ENCODE measurements at regions not wholly inside any gene's neighbourhood (a gene's known extent, or its start where the extent isn't known, plus 50 kb on each side); places are given as distances from the start of the nearest gene placed in this dataset.

DNA sequence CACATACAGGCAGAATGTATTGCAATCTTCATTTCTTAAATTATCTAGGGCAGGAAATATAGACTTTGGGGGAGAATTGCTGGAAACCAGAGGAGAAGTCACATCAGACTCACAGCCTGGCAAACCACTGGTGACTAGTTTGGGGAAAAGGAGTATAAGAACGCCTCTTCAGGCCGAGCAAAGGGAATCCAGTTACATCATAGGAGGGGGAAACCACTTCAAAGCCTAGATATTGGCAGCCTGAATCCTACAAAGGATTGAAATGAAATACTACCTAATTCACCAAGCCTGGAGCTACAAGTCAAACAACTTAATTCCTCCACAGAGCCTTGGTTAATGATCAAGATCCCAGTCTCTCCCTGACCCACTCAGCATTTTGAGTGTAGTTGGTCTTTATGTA is 121.7 kb downstream of the SLC30A10 start:
- in situ Hi-C loops (cut with HindIII; ENCODE audit: low pct_ligation_motif_present, low pct_unique_long_range_greater_than_20kb, low sequenced_read_pairs) = no loop called here
- DNase-seq = no peak

DNA sequence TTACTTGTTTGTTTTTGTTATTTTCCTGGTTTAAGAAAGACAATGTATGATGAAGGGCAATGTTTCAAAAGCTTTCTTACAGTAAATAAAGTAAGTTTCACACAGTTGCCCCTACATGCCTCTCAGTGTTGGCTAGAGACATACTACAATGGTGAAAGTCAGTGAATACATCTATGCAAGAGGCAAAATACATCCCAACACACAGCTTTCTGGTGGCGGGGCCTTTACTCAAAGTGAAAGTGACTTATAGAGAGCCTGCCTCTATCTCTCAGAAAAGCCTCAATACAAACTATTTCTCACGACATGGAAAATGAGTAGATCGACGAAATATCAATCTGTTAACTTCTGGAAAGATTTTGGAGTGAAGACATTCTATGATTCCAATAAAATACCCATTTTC is 122.3 kb downstream of the SLC30A10 start:
- in situ Hi-C loops (cut with HindIII; ENCODE audit: low pct_ligation_motif_present, low pct_unique_long_range_greater_than_20kb, low sequenced_read_pairs) = no loop called here

DNA sequence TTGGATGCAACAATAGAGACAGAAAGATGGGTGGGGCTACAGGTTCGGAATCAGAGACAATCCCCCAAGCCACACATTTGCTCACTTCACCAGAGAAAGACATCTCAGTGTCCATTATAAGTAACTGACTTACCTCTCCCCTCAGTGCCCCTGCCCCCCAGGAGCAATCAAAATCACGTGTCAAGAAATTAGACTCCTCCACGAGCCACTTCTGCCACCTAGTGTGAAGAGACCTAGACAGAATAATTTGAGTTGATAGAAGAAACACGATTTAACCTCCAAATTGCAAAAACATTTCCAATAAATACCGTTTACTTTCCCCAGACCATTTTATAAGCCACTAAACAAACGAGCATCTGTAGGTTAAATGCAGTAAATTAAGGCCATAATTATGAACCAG is 123.2 kb downstream of the SLC30A10 start:
- in situ Hi-C loops (cut with HindIII; ENCODE audit: low pct_ligation_motif_present, low pct_unique_long_range_greater_than_20kb, low sequenced_read_pairs) = no loop called here
- no peak for DNase-seq

More for the DNA sequence above, 122.3 kb downstream of the SLC30A10 start:
- DNase-seq = no peak

DNA sequence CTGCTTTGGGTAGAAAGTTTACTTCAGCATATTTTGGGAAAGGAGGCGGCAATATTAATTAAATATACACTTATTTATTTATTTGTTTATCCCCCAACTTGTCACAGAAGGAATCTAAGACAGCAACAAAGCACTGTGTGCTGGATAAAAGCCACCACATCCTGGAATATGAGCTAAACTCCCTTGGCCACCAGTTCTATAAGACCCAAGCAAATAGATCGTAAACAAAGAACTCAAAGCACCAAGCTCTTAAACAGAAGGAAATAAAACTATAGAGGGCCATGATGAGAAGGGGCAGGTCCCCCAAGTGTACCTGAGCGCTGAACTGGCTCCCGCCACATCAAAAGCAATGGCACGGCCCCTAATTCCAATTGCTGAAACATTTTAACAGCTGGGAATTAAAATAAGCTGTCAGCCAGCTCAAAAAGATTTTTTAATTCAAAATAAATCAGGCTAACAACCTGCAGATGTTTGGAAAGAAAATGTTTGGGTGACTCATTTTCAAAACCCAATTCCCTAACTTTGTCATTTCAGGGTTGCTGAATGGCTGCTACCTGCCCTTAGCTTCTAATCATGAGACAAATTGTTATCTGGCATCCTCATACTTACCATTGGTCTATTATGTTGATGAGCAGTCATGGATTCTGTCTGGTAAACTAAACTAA is 127.1 kb downstream of the SLC30A10 start:
- in situ Hi-C loops (cut with HindIII; ENCODE audit: low pct_ligation_motif_present, low pct_unique_long_range_greater_than_20kb, low sequenced_read_pairs) = no loop called here
- DNase-seq = no peak

DNA sequence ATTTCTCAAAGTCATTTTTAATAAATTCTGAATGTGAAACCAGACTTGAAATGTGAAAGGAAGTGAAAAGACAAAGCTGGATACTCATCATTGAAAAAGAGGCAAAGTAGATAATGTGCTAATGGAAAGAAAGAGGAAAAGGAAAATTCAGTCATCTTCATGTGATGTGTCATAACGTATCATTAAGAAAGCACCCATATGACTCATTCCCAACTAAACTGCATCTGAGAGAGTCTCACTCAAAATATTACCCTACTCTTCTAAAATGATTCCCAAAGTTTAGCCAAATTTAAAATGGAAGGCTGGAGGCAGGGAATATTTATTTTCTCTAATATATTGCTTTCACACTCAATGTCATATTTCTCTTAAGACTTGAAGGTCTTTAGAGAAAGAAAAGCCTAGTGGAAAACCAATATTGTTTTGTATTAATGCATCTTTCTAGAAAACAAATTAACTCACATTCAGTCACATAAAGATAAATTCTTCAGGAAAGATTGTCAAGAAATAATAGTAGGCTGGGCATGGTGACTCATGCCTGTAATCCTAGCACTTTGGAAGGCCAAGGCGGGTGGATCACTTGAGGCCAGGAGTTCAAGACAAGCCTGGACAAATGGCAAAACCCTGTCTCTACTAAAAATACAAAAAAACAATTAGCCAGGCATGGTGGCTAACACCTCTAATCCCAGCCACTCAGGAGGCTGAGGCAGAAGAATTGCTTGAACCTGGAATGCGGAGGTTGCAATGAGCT is 129.9 kb downstream of the SLC30A10 start:
- DNase-seq = peak; percentile 28
- in situ Hi-C loops (cut with HindIII; ENCODE audit: low pct_ligation_motif_present, low pct_unique_long_range_greater_than_20kb, low sequenced_read_pairs) = no loop called here

DNA sequence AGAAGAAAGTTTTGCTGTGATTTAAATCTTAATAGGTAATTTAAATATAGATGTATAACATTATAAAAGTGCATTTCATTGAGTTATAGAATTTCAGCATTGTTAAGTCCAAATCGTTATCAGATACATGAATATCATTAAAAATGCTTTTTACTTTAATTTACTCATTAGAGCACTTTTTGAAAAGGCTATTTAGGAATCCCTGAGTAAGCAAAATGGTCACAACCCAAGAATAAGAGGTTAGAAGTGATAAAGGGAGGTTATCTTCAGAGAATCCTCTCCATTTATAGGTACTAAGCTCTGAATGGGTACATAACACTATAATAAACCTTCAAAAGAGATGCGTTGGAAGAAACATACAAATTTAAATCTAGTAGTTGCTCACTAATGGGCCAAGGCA is 130.7 kb downstream of the SLC30A10 start:
- in situ Hi-C loops (cut with HindIII; ENCODE audit: low pct_ligation_motif_present, low pct_unique_long_range_greater_than_20kb, low sequenced_read_pairs) = no loop called here
- no peak for DNase-seq

DNA sequence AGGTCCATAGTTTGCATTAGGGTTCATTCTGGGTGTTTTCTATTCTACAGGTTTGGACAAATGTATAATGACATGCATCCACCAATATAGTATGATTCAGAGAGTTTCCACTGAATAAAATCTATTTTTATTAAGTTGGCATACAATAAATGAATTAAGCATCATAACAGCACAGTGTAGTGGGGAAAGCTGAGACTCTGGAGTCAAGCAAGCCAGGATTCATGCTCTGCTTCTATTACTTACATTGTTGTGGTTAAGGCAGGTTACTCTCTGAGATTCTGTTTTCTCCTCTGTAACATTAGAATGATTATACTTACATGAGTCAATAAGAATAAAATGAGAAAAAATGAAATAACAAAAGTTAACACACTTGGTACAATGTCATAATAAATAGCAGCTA is 131.3 kb downstream of the SLC30A10 start:
- no peak for DNase-seq
- in situ Hi-C loops (cut with HindIII; ENCODE audit: low pct_ligation_motif_present, low pct_unique_long_range_greater_than_20kb, low sequenced_read_pairs) = no loop called here

DNA sequence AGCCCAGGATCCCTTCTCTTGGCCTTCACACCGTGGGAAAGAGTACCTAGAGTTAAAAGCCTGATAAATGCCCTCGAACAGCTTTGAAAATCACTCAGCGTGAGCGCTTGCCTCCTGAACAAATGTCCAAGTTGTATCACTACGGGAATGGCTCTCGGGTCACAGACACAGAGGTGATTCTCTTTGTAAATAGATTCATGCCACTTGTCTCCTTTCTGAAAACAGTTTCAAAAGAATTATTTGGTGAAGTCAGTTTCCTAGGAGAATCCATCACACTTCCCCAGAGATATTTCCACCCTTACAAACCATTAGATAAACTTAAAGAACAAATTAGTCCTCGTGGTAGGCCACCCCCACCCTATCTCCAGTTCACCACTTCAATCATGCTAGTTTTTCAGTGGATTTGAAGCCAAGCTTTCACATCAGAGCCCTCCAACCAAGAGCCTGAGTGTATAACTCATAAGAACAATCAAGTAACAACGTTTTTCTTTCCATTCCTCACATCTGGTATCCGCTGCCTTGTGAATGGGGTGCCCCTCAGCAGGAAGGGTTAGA is 132.9 kb downstream of the SLC30A10 start:
- no peak for DNase-seq
- in situ Hi-C loops (cut with HindIII; ENCODE audit: low pct_ligation_motif_present, low pct_unique_long_range_greater_than_20kb, low sequenced_read_pairs) = no loop called here

DNA sequence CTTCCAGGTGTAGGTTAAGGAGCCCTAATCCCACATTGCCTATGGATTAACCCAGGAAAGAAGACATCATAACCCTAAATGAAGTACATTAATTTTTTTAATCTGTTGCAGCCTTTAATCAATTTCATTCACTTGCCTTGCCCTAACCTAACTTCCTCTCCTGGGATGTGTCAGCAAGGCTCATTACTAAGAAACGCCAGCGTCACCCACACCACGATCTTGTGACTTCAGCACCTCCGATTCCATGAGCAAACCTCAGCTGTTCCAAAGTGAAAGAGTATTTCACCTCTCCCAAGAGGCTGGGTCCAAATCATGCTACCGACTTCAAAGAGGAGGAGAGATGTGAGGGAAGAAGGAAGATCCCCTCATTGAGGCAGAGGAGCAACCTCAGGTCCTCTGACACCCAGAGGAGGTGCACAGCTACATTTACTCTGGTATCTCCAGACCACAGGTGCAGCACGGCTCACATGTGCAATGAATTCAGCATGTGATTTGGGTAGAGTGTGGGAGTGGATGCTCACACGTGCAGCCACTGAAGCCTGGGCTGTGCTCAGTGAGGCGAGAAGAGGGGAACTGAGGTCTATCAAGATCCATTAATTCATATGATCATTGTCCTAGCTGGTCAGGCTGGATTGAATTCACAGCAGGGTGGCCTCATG is 134.1 kb downstream of the SLC30A10 start:
- in situ Hi-C loops (cut with HindIII; ENCODE audit: low pct_ligation_motif_present, low pct_unique_long_range_greater_than_20kb, low sequenced_read_pairs) = no loop called here
- no peak for DNase-seq

DNA sequence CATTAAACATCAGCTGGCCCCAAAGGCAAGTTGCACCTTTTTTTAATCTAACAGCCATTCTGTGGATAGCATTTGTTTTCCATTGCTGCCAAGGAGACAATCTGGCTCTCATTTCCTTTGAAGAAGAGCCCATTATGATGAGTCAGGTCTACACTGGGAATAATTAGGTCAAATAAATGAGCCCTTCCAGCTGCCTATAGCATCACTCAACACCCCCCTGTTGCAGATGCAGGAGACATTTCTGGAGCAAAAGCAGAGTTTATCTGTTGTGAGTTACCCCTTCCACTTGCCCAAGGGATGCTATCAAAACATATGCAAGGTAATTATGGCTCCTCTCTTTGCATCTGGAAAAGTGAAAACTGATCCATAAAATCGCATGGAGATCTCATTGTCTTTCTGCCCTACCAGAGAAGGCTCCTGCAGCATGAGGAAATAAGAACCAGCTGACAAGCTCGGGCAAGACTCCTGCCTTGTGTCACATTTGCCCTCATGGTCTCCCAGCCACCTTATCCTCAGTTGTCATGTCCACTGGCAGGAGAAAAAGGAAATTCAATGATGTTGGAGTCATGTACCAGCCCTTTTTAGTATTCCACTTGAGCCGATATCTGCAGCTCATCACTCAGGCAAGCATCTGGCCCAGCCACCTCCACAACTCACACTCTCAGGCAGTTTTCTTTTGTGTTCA is 135.9 kb downstream of the SLC30A10 start:
- in situ Hi-C loops (cut with HindIII; ENCODE audit: low pct_ligation_motif_present, low pct_unique_long_range_greater_than_20kb, low sequenced_read_pairs) = no loop called here
- no peak for DNase-seq

DNA sequence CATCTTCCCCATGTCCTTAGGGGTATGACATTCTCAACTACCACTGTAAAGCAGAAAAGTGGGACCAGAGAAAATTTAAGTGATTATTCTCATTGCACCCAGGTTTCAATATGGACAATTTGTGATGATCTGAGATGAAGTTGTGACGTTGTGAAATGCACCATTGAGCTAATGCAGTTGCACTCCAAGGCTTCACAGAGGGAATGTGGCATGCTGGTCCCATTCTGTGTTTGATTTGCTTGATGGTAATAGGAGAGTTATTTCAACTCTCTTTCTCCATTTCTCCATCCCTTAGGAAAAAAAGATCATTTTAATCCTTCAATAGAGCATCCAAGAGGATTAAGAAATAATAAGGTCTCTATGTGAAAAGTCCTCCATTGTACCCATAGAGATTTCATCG is 136.6 kb downstream of the SLC30A10 start:
- in situ Hi-C loops (cut with HindIII; ENCODE audit: low pct_ligation_motif_present, low pct_unique_long_range_greater_than_20kb, low sequenced_read_pairs) = no loop called here

DNA sequence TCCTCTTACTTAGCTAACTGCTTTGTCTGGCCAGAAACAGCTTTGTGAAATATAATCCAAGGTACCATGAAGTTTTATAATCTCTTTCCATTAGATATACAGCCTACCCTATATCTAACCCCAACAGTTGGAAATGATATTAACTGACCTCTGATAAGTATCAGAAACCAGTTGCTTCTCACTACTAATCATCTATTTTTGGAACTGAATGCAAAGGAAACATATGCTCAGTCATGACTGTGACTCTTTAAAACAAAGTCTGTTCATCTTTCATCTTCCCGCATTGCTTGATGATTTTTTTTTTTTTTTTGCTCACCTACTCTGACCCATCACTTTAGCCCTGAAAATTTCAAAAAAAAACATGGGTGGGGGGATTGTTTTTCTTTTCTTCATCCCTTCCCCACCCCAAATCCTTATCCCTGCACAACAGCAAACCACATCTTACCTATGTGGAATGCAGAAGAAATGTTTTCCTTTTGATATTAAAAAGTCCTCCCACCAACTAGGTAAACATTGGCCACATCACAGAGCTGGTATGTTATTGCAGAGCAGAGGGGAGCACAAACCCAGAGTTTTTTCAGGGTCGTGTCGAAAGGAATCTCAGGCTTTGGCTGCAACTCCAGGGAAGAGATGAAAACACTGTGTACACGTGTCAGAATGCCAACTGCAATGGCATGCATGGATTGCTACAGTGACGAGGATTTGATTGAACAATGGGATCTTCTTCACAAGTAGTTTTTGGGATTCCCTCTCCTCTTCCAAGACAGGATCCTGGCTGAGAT is 137.3 kb downstream of the SLC30A10 start:
- in situ Hi-C loops (cut with HindIII; ENCODE audit: low pct_ligation_motif_present, low pct_unique_long_range_greater_than_20kb, low sequenced_read_pairs) = no loop called here
- DNase-seq = no peak

More for the DNA sequence above, 136.6 kb downstream of the SLC30A10 start:
- DNase-seq = no peak

DNA sequence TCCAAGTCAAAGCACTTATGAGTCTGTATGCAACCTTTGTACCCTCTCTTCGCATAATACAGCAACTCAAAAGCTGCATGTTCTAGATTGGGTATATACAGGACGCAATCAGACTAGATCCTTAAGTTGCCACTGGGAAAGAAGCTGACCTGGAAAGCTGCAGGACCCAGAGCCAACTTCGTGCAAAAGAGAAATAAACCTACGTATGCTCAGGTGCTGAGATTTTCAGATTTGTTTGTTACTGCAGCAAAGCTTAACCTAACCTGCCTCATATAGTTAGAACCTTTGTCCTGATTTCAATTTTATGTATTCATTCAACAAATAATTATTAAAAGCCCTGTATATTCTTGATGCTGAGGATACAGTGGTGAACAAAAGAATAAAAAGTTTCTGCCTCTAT is 139.7 kb downstream of the SLC30A10 start:
- in situ Hi-C loops (cut with HindIII; ENCODE audit: low pct_ligation_motif_present, low pct_unique_long_range_greater_than_20kb, low sequenced_read_pairs) = no loop called here
- DNase-seq = no peak

DNA sequence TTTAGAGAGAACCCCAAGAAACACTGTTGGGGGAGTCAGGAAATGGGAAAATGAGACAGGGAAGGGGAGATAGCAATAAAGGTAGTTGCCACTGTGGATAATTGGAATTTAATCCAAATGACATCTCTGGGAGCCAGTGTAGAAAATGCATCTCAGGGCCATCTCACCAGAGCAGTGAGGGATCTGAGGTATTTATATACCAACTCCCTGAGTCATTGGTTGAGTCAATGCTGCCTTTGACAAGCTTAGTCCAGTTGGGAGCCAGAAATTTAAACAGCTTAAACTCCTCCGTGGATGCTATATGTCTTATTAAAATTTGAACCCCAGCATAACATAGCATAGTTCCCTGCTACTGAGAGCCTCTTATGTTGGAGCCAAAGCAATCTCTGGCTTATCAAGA is 140.3 kb downstream of the SLC30A10 start:
- in situ Hi-C loops (cut with HindIII; ENCODE audit: low pct_ligation_motif_present, low pct_unique_long_range_greater_than_20kb, low sequenced_read_pairs) = no loop called here
- no peak for DNase-seq

DNA sequence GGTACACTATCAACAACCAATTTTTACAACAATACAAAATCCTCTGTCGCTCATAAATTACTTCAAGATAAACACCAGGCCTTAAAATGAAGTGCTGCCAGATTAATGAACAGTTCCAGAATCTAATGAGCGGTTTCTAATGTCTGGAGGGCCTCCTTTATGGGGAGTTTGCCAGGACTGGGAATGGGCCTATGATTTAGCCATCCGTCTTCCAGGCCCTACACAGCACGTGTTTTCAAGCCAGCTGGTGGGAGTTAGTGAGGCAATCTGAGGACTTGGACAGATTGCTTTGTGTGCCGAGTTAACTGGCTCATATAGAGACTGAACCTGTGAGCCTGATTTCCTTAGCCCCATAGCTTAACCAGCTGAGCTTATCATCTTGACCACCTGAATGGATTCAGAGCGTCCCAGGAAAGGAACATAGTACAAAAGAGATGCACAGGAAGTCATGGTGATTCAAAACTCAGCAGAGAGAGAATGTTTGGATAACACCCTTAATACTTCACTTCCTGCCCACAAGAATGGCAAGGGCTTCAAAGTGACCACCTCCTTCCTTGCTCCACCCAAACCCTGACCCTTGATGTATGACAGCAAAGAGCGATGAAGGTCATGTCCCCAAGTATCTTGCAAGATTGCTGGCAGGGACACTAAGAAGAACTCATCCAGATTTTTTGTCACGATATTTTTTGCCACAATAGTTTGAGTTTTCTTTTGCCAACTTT is 143.5 kb downstream of the SLC30A10 start:
- no peak for DNase-seq
- in situ Hi-C loops (cut with HindIII; ENCODE audit: low pct_ligation_motif_present, low pct_unique_long_range_greater_than_20kb, low sequenced_read_pairs) = no loop called here

DNA sequence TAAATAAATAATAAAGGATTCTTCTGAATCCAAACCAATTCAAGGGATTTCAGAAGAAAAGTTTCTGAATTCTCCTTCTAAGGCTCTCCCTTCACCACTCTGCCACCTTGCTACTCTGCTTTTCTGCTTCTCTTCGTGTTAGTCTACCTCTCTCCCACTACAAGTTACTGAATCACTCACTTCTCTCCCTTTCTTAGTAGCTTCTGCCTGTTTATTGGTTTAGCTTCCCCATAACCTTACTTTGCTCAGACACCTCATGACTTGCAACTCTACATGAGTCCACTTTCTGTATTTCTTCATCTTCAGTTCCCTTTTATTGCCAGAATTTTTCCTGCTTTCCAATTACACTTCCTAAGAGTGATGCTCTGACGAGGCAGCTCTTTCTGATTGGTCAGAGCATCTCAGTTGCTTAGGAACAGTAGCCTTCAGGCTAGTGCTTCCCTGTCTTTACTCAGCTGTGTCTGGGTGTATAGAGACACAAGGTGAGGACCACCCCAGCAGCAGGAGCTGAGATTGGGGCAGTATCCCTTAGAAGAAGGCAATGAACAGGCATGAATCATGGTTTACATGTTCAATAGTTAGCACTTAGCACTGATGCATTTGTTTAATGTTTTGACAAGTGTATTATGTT is 144.6 kb downstream of the SLC30A10 start:
- in situ Hi-C loops (cut with HindIII; ENCODE audit: low pct_ligation_motif_present, low pct_unique_long_range_greater_than_20kb, low sequenced_read_pairs) = no loop called here
- no peak for DNase-seq

DNA sequence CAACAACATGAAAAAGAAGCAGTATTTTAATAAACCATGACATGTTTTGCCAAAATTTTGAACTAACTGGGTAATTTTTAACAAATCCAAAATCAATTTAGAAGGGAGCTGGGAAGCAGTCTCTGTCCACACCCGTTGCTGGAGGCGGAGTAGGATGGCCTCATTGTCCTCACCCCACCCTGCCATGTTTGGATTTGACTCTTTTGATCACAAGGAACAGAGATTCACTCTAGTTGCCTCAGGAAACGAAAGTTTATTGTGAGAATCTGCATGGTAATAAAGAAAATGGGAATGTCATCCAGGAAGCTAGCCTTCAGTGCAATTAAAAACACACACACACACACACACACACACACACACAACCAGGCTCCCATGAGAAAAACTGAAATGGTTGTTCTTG is 145.4 kb downstream of the SLC30A10 start:
- DNase-seq = no peak
- in situ Hi-C loops (cut with HindIII; ENCODE audit: low pct_ligation_motif_present, low pct_unique_long_range_greater_than_20kb, low sequenced_read_pairs) = no loop called here
